HEK293T (cell line): ENCODE measurements at regions not wholly inside any gene's neighbourhood (a gene's known extent, or its start where the extent isn't known, plus 50 kb on each side); places are given as distances from the start of the nearest gene placed in this dataset.

Experiments
- BHLHE40 ChIP-seq: fragments of 450-650 bp; IDR thresholded peaks from 2 replicates; pipeline ENCODE4 v1.6.1; 2016; ENCODE audit warnings: mild to moderate bottlenecking, moderate library complexity, borderline replicate concordance
- FOXA1 ChIP-seq: fragments of 450-650 bp; IDR thresholded peaks from 2 replicates; pipeline ENCODE4 v1.6.1; 2016; ENCODE audit warnings: mild to moderate bottlenecking
- FOXM1 ChIP-seq: fragments of 450-650 bp; IDR thresholded peaks from 2 replicates; pipeline ENCODE4 v1.6.1; 2017; ENCODE audit warnings: mild to moderate bottlenecking, borderline replicate concordance
- L3MBTL2 ChIP-seq: fragments of 450-650 bp; conservative IDR thresholded peaks from 2 replicates; pipeline ENCODE4 v1.6.1; 2016; ENCODE audit warnings: mild to moderate bottlenecking
- SUZ12 ChIP-seq: fragments of 450-650 bp; IDR thresholded peaks from 2 replicates; pipeline ENCODE4 v1.6.1; 2016; ENCODE audit warnings: mild to moderate bottlenecking

GRCh38 chr3:106552351-106553043, 683.7 kb upstream of the CBLB start:
- TF ChIP-seq BHLHE40 (no peak), L3MBTL2 (no peak), FOXA1 (no peak), FOXM1 (no peak), SUZ12 (no peak)
